ENCODE measurements at regions not wholly inside any gene's neighbourhood (a gene's known extent, or its start where the extent isn't known, plus 50 kb on each side); places are given as distances from the start of the nearest gene placed in this dataset.

DNA sequence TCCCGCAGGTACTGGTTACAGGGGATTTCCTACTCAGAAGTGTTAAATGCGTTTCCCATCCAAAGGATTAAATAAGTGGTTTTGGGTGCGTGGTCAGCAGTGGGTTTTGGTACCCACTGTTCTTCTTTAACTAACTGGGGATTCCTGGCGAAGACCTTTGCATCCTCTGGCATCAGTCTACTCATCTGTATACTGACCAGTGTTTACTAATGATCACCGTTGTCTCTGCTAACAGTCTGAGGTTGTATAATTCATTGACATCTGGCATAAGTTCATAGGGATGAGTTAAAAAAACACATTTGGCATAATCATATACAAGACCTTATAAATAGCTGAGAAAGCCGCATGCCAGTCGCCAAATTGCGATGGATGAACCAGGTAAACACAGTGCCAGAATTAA lies 339.1 kb downstream of the PMP22 start:
- Histone ChIP-seq H3K4me1 (no peaks in the 10 kb centered on the region), H3K4me3 (no peak overlapping the region), H3K36me3 (no peaks in the 10 kb centered on the region), H3K27me3 (no peaks in the 10 kb centered on the region), H3K27ac (no peak overlapping the region), H3K9me3 (peaks cover 0 to 9% of the 10 kb centered on the region in 2 donors)
- no peak for DNase-seq (ENCODE audit: low spot score)
- TF ChIP-seq, protein P1, sequence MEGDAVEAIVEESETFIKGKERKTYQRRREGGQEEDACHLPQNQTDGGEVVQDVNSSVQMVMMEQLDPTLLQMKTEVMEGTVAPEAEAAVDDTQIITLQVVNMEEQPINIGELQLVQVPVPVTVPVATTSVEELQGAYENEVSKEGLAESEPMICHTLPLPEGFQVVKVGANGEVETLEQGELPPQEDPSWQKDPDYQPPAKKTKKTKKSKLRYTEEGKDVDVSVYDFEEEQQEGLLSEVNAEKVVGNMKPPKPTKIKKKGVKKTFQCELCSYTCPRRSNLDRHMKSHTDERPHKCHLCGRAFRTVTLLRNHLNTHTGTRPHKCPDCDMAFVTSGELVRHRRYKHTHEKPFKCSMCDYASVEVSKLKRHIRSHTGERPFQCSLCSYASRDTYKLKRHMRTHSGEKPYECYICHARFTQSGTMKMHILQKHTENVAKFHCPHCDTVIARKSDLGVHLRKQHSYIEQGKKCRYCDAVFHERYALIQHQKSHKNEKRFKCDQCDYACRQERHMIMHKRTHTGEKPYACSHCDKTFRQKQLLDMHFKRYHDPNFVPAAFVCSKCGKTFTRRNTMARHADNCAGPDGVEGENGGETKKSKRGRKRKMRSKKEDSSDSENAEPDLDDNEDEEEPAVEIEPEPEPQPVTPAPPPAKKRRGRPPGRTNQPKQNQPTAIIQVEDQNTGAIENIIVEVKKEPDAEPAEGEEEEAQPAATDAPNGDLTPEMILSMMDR (IDR thresholded peaks at IDR 0.05), result no peak

DNA sequence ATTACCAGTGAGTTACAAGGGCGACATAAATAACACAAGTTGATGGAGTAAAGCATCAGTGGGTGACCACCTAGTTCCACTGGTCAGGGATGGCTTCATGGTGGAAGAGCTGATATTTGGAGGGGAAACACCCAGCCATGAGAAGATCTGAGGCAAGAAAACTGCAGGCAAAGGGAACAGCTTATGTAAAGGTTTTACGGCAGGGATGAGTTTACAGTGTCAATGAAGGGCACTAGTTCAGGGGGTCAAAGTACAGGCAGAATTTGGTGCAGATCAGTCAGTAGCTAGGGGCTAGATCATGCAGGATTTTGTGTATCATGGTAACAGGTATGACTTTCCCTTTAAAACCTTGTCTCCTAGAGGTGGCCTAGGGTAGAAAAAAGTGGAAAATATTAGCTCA lies 339.6 kb downstream of the PMP22 start:
- H3K27me3 ChIP-seq, result no peaks in the 10 kb centered on the region
- H3K9me3 ChIP-seq, result peaks cover 0 to 9% of the 10 kb centered on the region in 2 donors
- H3K4me1 ChIP-seq, result no peaks in the 10 kb centered on the region
- DNase-seq (ENCODE audit: low spot score), result no peak
- TF ChIP-seq, protein P1 (IDR thresholded peaks at IDR 0.05), result no peak
- no peaks in the 10 kb centered on the region for H3K36me3 ChIP-seq
- H3K4me3 ChIP-seq, result no peak overlapping the region
- no peak overlapping the region for H3K27ac ChIP-seq

DNA sequence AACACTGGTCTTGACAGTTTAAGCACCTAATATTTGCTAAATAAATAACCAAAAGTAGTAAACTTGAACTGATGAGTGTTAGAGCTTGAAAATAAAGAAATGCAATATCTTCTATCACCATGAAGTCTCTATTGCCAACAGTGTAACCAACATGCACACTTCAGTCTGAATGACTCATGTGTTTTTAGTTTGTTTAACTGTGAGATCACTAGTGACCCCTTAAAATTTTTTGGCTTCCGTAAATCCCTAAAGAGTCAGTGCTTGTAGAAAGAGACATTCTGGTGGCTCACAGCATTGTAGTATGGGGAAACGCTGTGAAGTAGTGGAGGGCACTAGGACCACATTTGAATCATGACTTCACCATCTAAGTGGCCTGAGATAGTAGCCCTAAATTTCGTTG lies 341.1 kb downstream of the PMP22 start:
- DNase-seq (ENCODE audit: low spot score), result no peak
- H3K27me3 ChIP-seq, result no peaks in the 10 kb centered on the region
- TF ChIP-seq, protein P1 (IDR thresholded peaks at IDR 0.05), result no peak
- H3K36me3 ChIP-seq, result no peaks in the 10 kb centered on the region
- no peak overlapping the region for H3K4me3 ChIP-seq
- peaks cover 0 to 9% of the 10 kb centered on the region in 2 donors for H3K9me3 ChIP-seq
- H3K27ac ChIP-seq, result no peak overlapping the region
- H3K4me1 ChIP-seq, result no peaks in the 10 kb centered on the region

DNA sequence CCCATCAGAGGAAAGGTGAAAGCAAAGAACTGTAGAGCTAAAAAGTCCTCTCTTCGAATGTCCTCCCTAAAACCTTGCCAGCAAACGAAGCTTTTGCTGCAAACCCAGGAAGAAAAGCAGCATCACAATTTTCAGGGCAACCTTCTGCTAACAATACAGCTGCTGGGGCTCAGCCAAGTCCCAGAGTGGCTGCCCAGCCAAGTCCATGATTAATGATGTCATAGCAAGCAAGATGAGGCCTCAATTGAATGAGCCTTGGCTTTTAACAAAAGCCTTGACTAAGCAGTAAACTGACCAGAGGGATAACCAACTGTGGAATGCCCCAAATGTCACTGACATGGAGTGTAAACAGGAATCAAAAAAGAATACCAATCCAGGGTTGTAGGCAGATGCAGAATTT lies 342.7 kb downstream of the PMP22 start:
- TF ChIP-seq, protein P1 (IDR thresholded peaks at IDR 0.05), result no peak
- Histone ChIP-seq H3K27me3 (no peaks in the 10 kb centered on the region), H3K4me1 (no peaks in the 10 kb centered on the region), H3K9me3 (peaks cover 0 to 9% of the 10 kb centered on the region in 2 donors), H3K36me3 (no peaks in the 10 kb centered on the region), H3K4me3 (no peak overlapping the region), H3K27ac (no peak overlapping the region)
- DNase-seq (ENCODE audit: low spot score), result no peak

DNA sequence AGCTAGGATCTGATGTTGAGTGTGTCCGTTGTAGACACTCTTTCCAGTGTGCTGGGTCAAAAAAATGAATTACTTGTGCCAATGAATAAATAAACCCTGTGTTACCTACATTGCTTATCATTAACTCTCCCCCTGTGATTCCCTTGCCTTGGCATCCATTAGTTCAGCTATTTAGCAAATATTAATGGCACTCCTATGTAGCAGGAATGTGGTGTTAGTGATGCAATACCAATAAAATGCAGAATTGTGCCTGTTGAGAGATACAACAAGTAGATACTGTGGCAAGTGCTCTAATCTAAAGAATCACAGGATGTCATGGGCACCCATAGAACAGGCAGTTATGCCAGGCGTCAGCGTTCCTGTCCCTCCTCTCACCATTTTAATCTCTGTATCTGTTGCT lies 343.2 kb downstream of the PMP22 start:
- Histone ChIP-seq H3K27ac (no peak overlapping the region), H3K4me1 (no peaks in the 10 kb centered on the region), H3K4me3 (no peak overlapping the region), H3K36me3 (no peaks in the 10 kb centered on the region), H3K27me3 (no peaks in the 10 kb centered on the region), H3K9me3 (peaks cover 0 to 9% of the 10 kb centered on the region in 2 donors)
- TF ChIP-seq, protein P1 (IDR thresholded peaks at IDR 0.05), result no peak
- no peak for DNase-seq (ENCODE audit: low spot score)

DNA sequence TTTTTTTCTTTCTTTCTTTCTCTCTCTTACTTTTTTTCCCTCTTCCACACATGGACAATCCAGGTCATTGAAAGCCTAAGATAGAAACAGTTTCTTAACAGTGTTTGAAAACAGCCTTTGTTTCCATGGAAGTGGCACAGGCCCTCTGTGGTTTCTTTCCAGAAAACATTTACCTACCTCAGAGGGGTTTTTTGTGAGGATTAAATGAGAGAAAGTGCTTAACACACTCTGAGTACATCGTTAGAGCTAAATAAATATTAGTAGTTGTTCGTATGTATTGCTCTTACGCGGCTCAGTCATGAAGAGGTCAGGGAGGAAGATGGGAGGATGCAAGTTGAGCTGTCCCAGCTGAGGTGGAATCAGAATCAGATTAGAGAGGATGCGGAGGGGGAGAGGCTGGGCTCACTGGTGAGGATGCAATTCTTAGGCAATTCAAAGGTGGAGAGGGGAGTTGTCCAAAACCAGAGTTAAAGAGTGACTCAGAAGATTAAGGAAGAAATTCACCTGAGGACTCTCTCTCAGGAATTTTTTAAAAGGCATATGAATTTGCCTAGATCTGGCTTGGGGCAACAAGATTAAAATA lies 345.4 kb downstream of the PMP22 start:
- Histone ChIP-seq H3K36me3 (no peaks in the 10 kb centered on the region), H3K27me3 (no peaks in the 10 kb centered on the region), H3K9me3 (peaks cover 0 to 13% of the 10 kb centered on the region in 2 donors), H3K27ac (no peak overlapping the region), H3K4me1 (no peaks in the 10 kb centered on the region), H3K4me3 (no peak overlapping the region)
- no peak for DNase-seq (ENCODE audit: low spot score)
- TF ChIP-seq, protein P1 (IDR thresholded peaks at IDR 0.05), result no peak
